GM12872 (cell line): ENCODE measurements at regions not wholly inside any gene's neighbourhood (a gene's known extent, or its start where the extent isn't known, plus 50 kb on each side); places are given as distances from the start of the nearest gene placed in this dataset.

ENCODE experiments used
- CTCF ChIP-seq: IDR thresholded peaks from 3 replicates; pipeline ENCODE4 v1.5.1; 2011; ENCODE audit warnings: low read depth, mild to moderate bottlenecking, low read length, moderate library complexity; ENCODE audit not compliant: insufficient read depth

DNA sequence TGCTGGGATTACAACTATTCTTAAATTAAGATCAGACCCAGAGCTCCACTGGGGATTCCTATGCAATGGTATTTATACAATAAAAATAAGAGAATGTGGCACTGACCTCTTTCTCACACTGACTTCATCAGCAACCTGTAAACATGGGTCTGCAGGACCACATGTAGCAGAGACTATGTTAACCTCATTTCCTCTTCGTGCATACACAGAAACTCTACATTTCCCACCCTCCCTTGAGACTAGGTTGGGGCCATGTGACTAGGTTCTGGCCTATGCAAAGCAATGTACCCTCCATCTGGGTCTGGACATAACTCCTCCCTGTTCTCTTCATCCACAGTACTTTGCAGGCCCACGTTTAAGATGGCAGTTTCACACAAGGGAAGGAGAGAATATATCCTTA lies 514.4 kb upstream of the CHAC2 start:
- TF ChIP-seq CTCF = no peak

GRCh38 chr2:53252115-53252514 lies 515.5 kb upstream of the CHAC2 start:
- no peak for TF ChIP-seq CTCF

DNA sequence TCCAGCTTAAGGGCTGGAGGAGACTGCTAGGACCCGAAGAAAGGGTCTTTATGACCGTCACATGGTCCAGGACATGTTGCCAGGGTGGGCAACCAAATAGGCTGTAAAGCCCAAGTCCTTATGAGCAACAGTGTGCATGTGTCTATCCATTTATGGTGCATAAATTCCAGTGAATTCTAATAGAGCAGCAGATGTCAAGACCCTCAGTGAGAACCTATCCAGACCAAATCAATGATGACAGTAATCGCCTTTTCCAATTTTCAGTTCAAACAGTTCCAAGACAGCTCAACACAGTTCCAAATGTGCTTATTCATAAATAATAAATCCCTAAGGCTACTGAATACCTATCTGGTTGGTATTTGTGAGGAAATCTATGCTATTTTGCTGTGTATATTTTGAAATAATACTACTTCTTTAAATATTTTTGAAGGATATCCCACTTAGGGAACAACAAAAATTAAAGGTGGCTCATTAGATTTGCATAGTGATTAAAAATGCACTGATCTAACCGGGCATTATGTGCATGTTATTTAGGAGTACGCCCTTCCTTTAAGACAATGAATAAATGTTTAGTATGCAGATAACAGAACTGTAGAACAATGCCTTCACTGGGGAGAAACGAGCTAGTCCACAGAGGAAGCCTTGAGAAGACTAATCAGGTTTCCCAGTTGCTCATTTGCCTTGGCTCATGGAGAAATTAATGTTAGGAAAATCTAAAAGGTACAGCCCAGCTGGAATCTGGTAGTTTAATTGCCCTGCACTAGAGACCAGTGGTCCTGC lies 519.5 kb upstream of the CHAC2 start:
- no peak for TF ChIP-seq CTCF

- TF ChIP-seq CTCF = no peak
Observed at GRCh38 chr2:53243430-53243829, 524.2 kb upstream of the CHAC2 start.

- TF ChIP-seq CTCF = no peak
Observed at GRCh38 chr2:53242090-53242489, 525.5 kb upstream of the CHAC2 start.

GRCh38 chr2:53235836-53236582 lies 531.6 kb upstream of the CHAC2 start:
- no peak for TF ChIP-seq CTCF

- no peak for TF ChIP-seq CTCF
Observed at GRCh38 chr2:53234548-53234903, 533.1 kb upstream of the CHAC2 start.
